ENCODE measurements at regions not wholly inside any gene's neighbourhood (a gene's known extent, or its start where the extent isn't known, plus 50 kb on each side); places are given as distances from the start of the nearest gene placed in this dataset.

GRCh38 chr5:88380332-88380731, 111.7 kb upstream of the TMEM161B start:
- Mint-ChIP-seq H3K27ac (ENCODE audit: low read depth, unreplicated experiment) (no peak overlapping the region), H3K36me3 (ENCODE audit: insufficient read depth, unreplicated experiment) (no peaks in the 10 kb centered on the region), H3K9me3 (ENCODE audit: unreplicated experiment) (no peaks in the 10 kb centered on the region), H3K4me1 (ENCODE audit: insufficient read depth, unreplicated experiment) (peaks cover 5% of the 10 kb centered on the region), H3K27me3 (ENCODE audit: insufficient read depth, unreplicated experiment) (no peaks in the 10 kb centered on the region), H3K4me3 (ENCODE audit: unreplicated experiment) (no peak overlapping the region)
- ChIA-PET CTCF (no interaction called here), POLR2A (no interaction called here)
- TF ChIP-seq CTCF (IDR thresholded peaks at IDR 0.05; ENCODE audit: unreplicated experiment): no peak
- DNase-seq (ENCODE audit: unreplicated experiment): no peak
- intact Hi-C loops (cut with micrococcal nuclease): no loop called here
- no TSS peak for BruUV-seq (replicated peaks)

- Mint-ChIP-seq H3K27ac (ENCODE audit: low read depth, unreplicated experiment) (no peak overlapping the region), H3K4me3 (ENCODE audit: unreplicated experiment) (no peak overlapping the region), H3K4me1 (ENCODE audit: insufficient read depth, unreplicated experiment) (peaks cover 5% of the 10 kb centered on the region), H3K36me3 (ENCODE audit: insufficient read depth, unreplicated experiment) (no peaks in the 10 kb centered on the region), H3K9me3 (ENCODE audit: unreplicated experiment) (no peaks in the 10 kb centered on the region), H3K27me3 (ENCODE audit: insufficient read depth, unreplicated experiment) (no peaks in the 10 kb centered on the region)
- no peak for TF ChIP-seq CTCF (IDR thresholded peaks at IDR 0.05; ENCODE audit: unreplicated experiment)
- intact Hi-C loops (cut with micrococcal nuclease): no loop called here
- BruUV-seq (replicated peaks): no TSS peak
- ChIA-PET CTCF (interaction anchor here (0.7 kb wide), 1 partner anchor 40 kb away, joined by 5 read pairs; no protein-coding TSS in a partner anchor), POLR2A (no interaction called here)
- DNase-seq (ENCODE audit: unreplicated experiment): no peak
Measured at GRCh38 chr5:88377705-88378656, 109.3 kb upstream of the TMEM161B start.

- no peaks in the 10 kb centered on the region for H3K36me3 Mint-ChIP-seq (ENCODE audit: insufficient read depth, unreplicated experiment)
Measured at GRCh38 chr5:88377240-88377639, 108.6 kb upstream of the TMEM161B start.

GRCh38 chr5:88376728-88377127, 108.1 kb upstream of the TMEM161B start:
- POLR2A ChIA-PET: no interaction called here
- no peak for DNase-seq (ENCODE audit: unreplicated experiment)
- BruUV-seq (replicated peaks): no TSS peak
- CTCF ChIA-PET: no interaction called here
- no peak overlapping the region for H3K27ac Mint-ChIP-seq (ENCODE audit: low read depth, unreplicated experiment)
- no peaks in the 10 kb centered on the region for H3K9me3 Mint-ChIP-seq (ENCODE audit: unreplicated experiment)
- H3K4me1 Mint-ChIP-seq (ENCODE audit: insufficient read depth, unreplicated experiment): peaks cover 5% of the 10 kb centered on the region
- H3K27me3 Mint-ChIP-seq (ENCODE audit: insufficient read depth, unreplicated experiment): no peaks in the 10 kb centered on the region
- H3K36me3 Mint-ChIP-seq (ENCODE audit: insufficient read depth, unreplicated experiment): no peaks in the 10 kb centered on the region
- no peak for TF ChIP-seq CTCF (IDR thresholded peaks at IDR 0.05; ENCODE audit: unreplicated experiment)
- H3K4me3 Mint-ChIP-seq (ENCODE audit: unreplicated experiment): no peak overlapping the region
- intact Hi-C loops (cut with micrococcal nuclease): no loop called here

More at GRCh38 chr5:88377240-88377639, 108.6 kb upstream of the TMEM161B start:
- intact Hi-C loops (cut with micrococcal nuclease): no loop called here
- ChIA-PET CTCF (no interaction called here), POLR2A (no interaction called here)
- no peak for TF ChIP-seq CTCF (IDR thresholded peaks at IDR 0.05; ENCODE audit: unreplicated experiment)
- Mint-ChIP-seq H3K27ac (ENCODE audit: low read depth, unreplicated experiment) (no peak overlapping the region), H3K4me1 (ENCODE audit: insufficient read depth, unreplicated experiment) (peaks cover 5% of the 10 kb centered on the region), H3K9me3 (ENCODE audit: unreplicated experiment) (no peaks in the 10 kb centered on the region), H3K27me3 (ENCODE audit: insufficient read depth, unreplicated experiment) (no peaks in the 10 kb centered on the region), H3K4me3 (ENCODE audit: unreplicated experiment) (no peak overlapping the region)
- no TSS peak for BruUV-seq (replicated peaks)
- no peak for DNase-seq (ENCODE audit: unreplicated experiment)

Data from MCF 10A (cell line).